ENCODE measurements at regions not wholly inside any gene's neighbourhood (a gene's known extent, or its start where the extent isn't known, plus 50 kb on each side); places are given as distances from the start of the nearest gene placed in this dataset.
A peak's percentile ranks its signal among the peaks of the same experiment; 100 is the strongest.

DNA sequence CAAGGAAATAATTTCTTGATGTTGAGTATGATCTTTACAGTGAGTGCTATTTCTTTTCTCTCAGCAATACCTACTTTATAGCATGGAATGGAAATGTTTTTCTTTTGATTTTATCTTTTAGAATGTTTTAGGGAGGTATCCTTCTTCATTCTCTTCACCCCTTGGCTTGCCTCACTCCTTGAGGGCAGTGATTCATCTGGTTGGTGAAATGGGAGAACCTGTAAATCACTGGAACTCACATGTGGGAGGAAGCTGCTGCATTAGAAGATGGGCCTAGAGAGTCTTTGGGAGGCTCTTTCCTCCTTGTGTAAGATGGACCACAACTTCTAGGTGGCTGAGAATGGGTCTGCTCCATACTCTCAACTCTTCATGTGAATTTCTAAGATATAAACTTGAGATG is 244.8 kb upstream of the SYNCRIP start:
- Histone ChIP-seq H3K9me2 (replicated peaks; ENCODE audit: insufficient read depth, low read length) (no peaks in the 10 kb centered on the region), H3K9me3 (ENCODE audit: low read length) (no peaks in the 10 kb centered on the region), H3K79me2 (ENCODE audit: low read length) (no peaks in the 10 kb centered on the region), H2AFZ (ENCODE audit: low read length) (no peak overlapping the region), H3K36me3 (ENCODE audit: insufficient read depth, low read length) (no peaks in the 10 kb centered on the region), H4K20me1 (ENCODE audit: insufficient read depth, low read depth, low read length) (no peaks in the 10 kb centered on the region), H3K9ac (ENCODE audit: low read length) (no peak overlapping the region), H3K4me1 (ENCODE audit: low read length) (peaks cover 8% of the 10 kb centered on the region), H3K27ac (ENCODE audit: low read length) (no peak overlapping the region), H3K27me3 (ENCODE audit: low read length) (no peaks in the 10 kb centered on the region), H3K4me3 (ENCODE audit: low read length) (no peak overlapping the region), H3K4me2 (ENCODE audit: low read depth, low read length, poor library complexity, severe bottlenecking) (no peak overlapping the region)
- no peak for DNase-seq

DNA sequence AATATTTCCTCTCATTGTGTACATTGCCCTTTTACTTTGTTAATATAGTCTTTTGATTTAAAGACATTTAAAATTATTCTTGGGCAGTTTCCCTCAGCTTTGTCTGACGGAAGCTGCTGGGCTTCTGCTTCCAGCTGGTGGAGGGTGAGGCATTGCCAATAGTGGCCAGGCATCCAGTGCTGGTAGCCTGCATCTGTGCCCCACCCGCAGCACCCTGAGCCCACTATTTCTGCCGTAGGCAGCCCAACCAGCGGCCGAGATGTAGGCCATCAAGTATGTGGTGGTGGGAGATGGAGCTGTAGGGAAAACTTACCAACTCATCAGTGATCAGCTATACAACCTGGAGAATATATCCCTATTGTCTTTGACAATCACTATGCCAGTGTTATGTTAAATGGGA is 226.0 kb upstream of the SYNCRIP start:
- no peaks in the 10 kb centered on the region for H3K79me2 ChIP-seq (ENCODE audit: low read length)
- H3K4me2 ChIP-seq (ENCODE audit: low read depth, low read length, poor library complexity, severe bottlenecking) = no peak overlapping the region
- H2AFZ ChIP-seq (ENCODE audit: low read length) = no peak overlapping the region
- no peak overlapping the region for H3K9ac ChIP-seq (ENCODE audit: low read length)
- no peak for DNase-seq
- H3K4me1 ChIP-seq (ENCODE audit: low read length) = peaks cover 27% of the 10 kb centered on the region
- no peaks in the 10 kb centered on the region for H3K9me2 ChIP-seq (replicated peaks; ENCODE audit: insufficient read depth, low read length)
- no peaks in the 10 kb centered on the region for H3K9me3 ChIP-seq (ENCODE audit: low read length)
- H4K20me1 ChIP-seq (ENCODE audit: insufficient read depth, low read depth, low read length) = no peaks in the 10 kb centered on the region
- H3K27me3 ChIP-seq (ENCODE audit: low read length) = no peaks in the 10 kb centered on the region
- H3K36me3 ChIP-seq (ENCODE audit: insufficient read depth, low read length) = no peaks in the 10 kb centered on the region
- no peak overlapping the region for H3K4me3 ChIP-seq (ENCODE audit: low read length)
- no peak overlapping the region for H3K27ac ChIP-seq (ENCODE audit: low read length)

- Histone ChIP-seq H3K27me3 (ENCODE audit: low read length) (no peaks in the 10 kb centered on the region), H4K20me1 (ENCODE audit: insufficient read depth, low read depth, low read length) (no peaks in the 10 kb centered on the region)
Observed at GRCh38 chr6:85867595-85867994, 224.9 kb upstream of the SYNCRIP start.

DNA sequence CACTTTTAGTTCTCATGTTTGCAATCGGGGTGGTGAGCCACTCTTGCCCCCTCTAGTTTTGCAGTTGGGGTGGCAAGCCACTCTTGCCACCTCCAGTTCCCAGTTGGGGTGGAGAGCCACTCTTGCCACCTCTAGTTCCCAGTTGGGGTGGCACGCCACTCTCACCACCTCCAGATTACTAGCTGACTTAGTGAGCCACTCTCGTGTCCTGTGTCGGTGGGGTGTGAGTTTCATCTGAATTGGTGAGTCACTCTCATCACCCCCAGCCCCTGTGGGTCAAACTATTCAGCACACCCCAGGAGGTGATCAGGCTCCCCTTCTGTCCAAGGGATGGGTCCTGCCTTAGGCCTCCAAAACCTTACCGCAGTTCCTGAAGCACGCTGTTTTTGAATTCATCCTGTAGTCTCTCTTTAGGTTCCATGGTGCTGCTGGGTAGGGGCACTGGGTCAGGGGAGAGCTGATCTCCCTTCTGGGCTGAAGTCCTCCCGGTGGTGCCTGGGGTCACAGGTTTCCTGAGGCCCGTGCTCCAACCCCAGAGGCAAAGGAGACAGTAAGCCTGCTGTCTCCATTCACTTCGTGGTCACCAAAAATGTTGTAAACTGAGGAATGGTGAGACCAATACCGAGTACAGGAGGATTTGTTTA is 224.2 kb upstream of the SYNCRIP start:
- peaks cover 27% of the 10 kb centered on the region for H3K4me1 ChIP-seq (ENCODE audit: low read length)
- no peaks in the 10 kb centered on the region for H3K9me2 ChIP-seq (replicated peaks; ENCODE audit: insufficient read depth, low read length)
- no peak overlapping the region for H3K9ac ChIP-seq (ENCODE audit: low read length)
- H3K4me3 ChIP-seq (ENCODE audit: low read length) = no peak overlapping the region
- H3K36me3 ChIP-seq (ENCODE audit: insufficient read depth, low read length) = no peaks in the 10 kb centered on the region
- peak; percentile 17 for DNase-seq
- no peak overlapping the region for H2AFZ ChIP-seq (ENCODE audit: low read length)
- no peaks in the 10 kb centered on the region for H3K9me3 ChIP-seq (ENCODE audit: low read length)
- H3K27ac ChIP-seq (ENCODE audit: low read length) = no peak overlapping the region
- H3K4me2 ChIP-seq (ENCODE audit: low read depth, low read length, poor library complexity, severe bottlenecking) = no peak overlapping the region
- H3K79me2 ChIP-seq (ENCODE audit: low read length) = no peaks in the 10 kb centered on the region
- H4K20me1 ChIP-seq (ENCODE audit: insufficient read depth, low read depth, low read length) = no peaks in the 10 kb centered on the region
- no peaks in the 10 kb centered on the region for H3K27me3 ChIP-seq (ENCODE audit: low read length)

More at GRCh38 chr6:85867595-85867994, 224.9 kb upstream of the SYNCRIP start:
- no peak overlapping the region for H3K4me2 ChIP-seq (ENCODE audit: low read depth, low read length, poor library complexity, severe bottlenecking)
- no peak overlapping the region for H2AFZ ChIP-seq (ENCODE audit: low read length)
- no peaks in the 10 kb centered on the region for H3K9me2 ChIP-seq (replicated peaks; ENCODE audit: insufficient read depth, low read length)
- H3K9me3 ChIP-seq (ENCODE audit: low read length) = no peaks in the 10 kb centered on the region
- H3K9ac ChIP-seq (ENCODE audit: low read length) = no peak overlapping the region
- no peaks in the 10 kb centered on the region for H3K36me3 ChIP-seq (ENCODE audit: insufficient read depth, low read length)
- DNase-seq = no peak
- no peaks in the 10 kb centered on the region for H3K79me2 ChIP-seq (ENCODE audit: low read length)
- H3K27ac ChIP-seq (ENCODE audit: low read length) = no peak overlapping the region
- H3K4me1 ChIP-seq (ENCODE audit: low read length) = peaks cover 27% of the 10 kb centered on the region
- H3K4me3 ChIP-seq (ENCODE audit: low read length) = no peak overlapping the region

- no peaks in the 10 kb centered on the region for H3K27me3 ChIP-seq (ENCODE audit: low read length)
- H3K4me2 ChIP-seq (ENCODE audit: low read depth, low read length, poor library complexity, severe bottlenecking) = peak overlapping the region; percentile 66
- H3K4me1 ChIP-seq (ENCODE audit: low read length) = peaks cover 27% of the 10 kb centered on the region
- no peaks in the 10 kb centered on the region for H3K9me2 ChIP-seq (replicated peaks; ENCODE audit: insufficient read depth, low read length)
- no peak overlapping the region for H2AFZ ChIP-seq (ENCODE audit: low read length)
- H3K9me3 ChIP-seq (ENCODE audit: low read length) = no peaks in the 10 kb centered on the region
- H3K4me3 ChIP-seq (ENCODE audit: low read length) = peak overlapping the region; percentile 50
- no peak overlapping the region for H3K27ac ChIP-seq (ENCODE audit: low read length)
- H4K20me1 ChIP-seq (ENCODE audit: insufficient read depth, low read depth, low read length) = no peaks in the 10 kb centered on the region
- H3K9ac ChIP-seq (ENCODE audit: low read length) = peak overlapping the region; percentile 31; the same call in 1 of the 2 replicates
- no peaks in the 10 kb centered on the region for H3K79me2 ChIP-seq (ENCODE audit: low read length)
- DNase-seq = peak; percentile 37
- H3K36me3 ChIP-seq (ENCODE audit: insufficient read depth, low read length) = no peaks in the 10 kb centered on the region
Observed at GRCh38 chr6:85866370-85866730, 223.7 kb upstream of the SYNCRIP start.

- Histone ChIP-seq H3K27me3 (ENCODE audit: low read length) (no peaks in the 10 kb centered on the region), H3K79me2 (ENCODE audit: low read length) (no peaks in the 10 kb centered on the region), H3K36me3 (ENCODE audit: insufficient read depth, low read length) (no peaks in the 10 kb centered on the region), H3K9me3 (ENCODE audit: low read length) (no peaks in the 10 kb centered on the region), H2AFZ (ENCODE audit: low read length) (peak overlapping the region; percentile 25; the same call in 1 of the 2 replicates), H4K20me1 (ENCODE audit: insufficient read depth, low read depth, low read length) (no peaks in the 10 kb centered on the region), H3K4me2 (ENCODE audit: low read depth, low read length, poor library complexity, severe bottlenecking) (peak overlapping the region; percentile 66), H3K9me2 (replicated peaks; ENCODE audit: insufficient read depth, low read length) (no peaks in the 10 kb centered on the region), H3K4me1 (ENCODE audit: low read length) (peaks cover 27% of the 10 kb centered on the region), H3K9ac (ENCODE audit: low read length) (peak overlapping the region; percentile 31), H3K27ac (ENCODE audit: low read length) (no peak overlapping the region), H3K4me3 (ENCODE audit: low read length) (peak overlapping the region; percentile 50)
- DNase-seq = peak; percentile 69
Observed at GRCh38 chr6:85865420-85866369, 223.0 kb upstream of the SYNCRIP start.

DNA sequence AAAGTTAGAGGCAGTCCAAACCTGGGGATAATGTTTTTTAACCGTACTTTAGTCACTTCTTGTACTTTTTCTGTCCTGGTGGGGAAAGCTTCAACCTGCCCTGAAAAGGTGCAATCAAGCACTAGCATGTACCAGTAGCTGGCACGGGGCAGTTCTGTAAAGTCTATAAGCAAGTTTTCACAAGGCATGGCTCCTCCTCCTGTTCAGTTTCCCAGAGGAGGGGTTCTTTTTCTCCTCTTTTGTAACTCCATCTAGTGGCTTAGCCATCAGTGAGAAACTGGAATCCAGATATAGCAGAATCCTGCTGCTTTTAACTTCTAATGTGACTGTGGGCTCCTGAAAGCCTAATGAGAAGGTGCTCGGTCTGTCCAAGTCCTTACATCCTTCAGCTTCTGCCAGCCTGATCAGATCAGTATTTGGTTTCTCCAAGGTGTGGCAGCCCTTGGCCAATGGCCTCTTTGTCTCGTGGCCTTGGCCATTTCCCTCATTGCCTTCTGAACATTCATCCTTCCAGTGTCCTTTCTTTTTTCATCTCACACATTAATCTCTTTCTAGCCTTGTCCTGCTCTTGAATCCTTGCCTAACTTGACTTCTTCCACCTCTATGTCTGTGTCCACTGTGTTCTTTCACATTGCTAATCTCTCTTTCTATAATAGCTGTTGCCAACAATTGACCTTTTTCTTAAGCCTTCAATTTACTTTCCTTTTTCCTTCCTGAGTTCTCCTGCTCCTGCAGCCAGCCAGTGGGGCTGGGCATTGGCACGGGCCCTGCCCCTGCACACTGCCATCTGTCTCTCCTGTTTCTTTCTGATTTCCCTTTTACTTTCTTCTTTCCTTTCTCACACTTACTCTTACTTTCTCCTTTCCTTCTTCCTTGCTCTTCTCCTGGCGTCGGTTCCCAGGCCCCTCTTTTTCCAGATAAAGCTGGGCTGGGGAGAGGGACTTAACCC is 222.0 kb upstream of the SYNCRIP start:
- no peaks in the 10 kb centered on the region for H3K9me3 ChIP-seq (ENCODE audit: low read length)
- H3K79me2 ChIP-seq (ENCODE audit: low read length) = no peaks in the 10 kb centered on the region
- peaks cover 27% of the 10 kb centered on the region for H3K4me1 ChIP-seq (ENCODE audit: low read length)
- peak overlapping the region; percentile 31; the same call in 1 of the 2 replicates for H3K9ac ChIP-seq (ENCODE audit: low read length)
- H3K9me2 ChIP-seq (replicated peaks; ENCODE audit: insufficient read depth, low read length) = no peaks in the 10 kb centered on the region
- peak overlapping the region; percentile 10; the same call in 1 of the 2 replicates for H2AFZ ChIP-seq (ENCODE audit: low read length)
- H3K4me2 ChIP-seq (ENCODE audit: low read depth, low read length, poor library complexity, severe bottlenecking) = peak overlapping the region; percentile 66
- H3K36me3 ChIP-seq (ENCODE audit: insufficient read depth, low read length) = no peaks in the 10 kb centered on the region
- DNase-seq = peak; percentile 46
- H4K20me1 ChIP-seq (ENCODE audit: insufficient read depth, low read depth, low read length) = no peaks in the 10 kb centered on the region
- H3K4me3 ChIP-seq (ENCODE audit: low read length) = no peak overlapping the region
- no peaks in the 10 kb centered on the region for H3K27me3 ChIP-seq (ENCODE audit: low read length)
- H3K27ac ChIP-seq (ENCODE audit: low read length) = no peak overlapping the region
